ENCODE measurements at regions not wholly inside any gene's neighbourhood (a gene's known extent, or its start where the extent isn't known, plus 50 kb on each side); places are given as distances from the start of the nearest gene placed in this dataset.
A peak's percentile ranks its signal among the peaks of the same experiment; 100 is the strongest.

GRCh38 chr6:22227824-22228610, 68.8 kb downstream of the PRL start:
- Histone ChIP-seq H3K4me3 (replicated peaks in 1 of 3; ENCODE audit: insufficient read depth in 1 of 3, low read depth in 1 of 3, low read length in 3 of 3) (no peak overlapping the region), H3K27me3 (ENCODE audit: control insufficient read depth in 2 of 2, insufficient read depth in 2 of 2, low read length in 2 of 2) (peaks cover 0 to 2% of the 10 kb centered on the region in 2 experiments), H3K9ac (replicated peaks; ENCODE audit: extremely low read depth, insufficient read depth, low read length) (no peak overlapping the region), H3K9me1 (replicated peaks; ENCODE audit: control insufficient read depth, extremely low read depth, insufficient read depth, low read length) (no peaks in the 10 kb centered on the region), H4K20me1 (replicated peaks; ENCODE audit: control insufficient read depth, extremely low read depth, insufficient read depth, low read length) (no peaks in the 10 kb centered on the region), H3K36me3 (ENCODE audit: control insufficient read depth in 2 of 2, extremely low read depth in 1 of 2, insufficient read depth in 2 of 2, low read length in 2 of 2) (no peaks in the 10 kb centered on the region), H3K27ac (ENCODE audit: insufficient read depth, low read depth, low read length) (no peak overlapping the region), H3K79me2 (ENCODE audit: control insufficient read depth, insufficient read depth, low read length) (no peaks in the 10 kb centered on the region), H3K4me1 (ENCODE audit: control insufficient read depth, extremely low read depth, insufficient read depth, low read length) (peaks cover 7% of the 10 kb centered on the region), H3K9me3 (replicated peaks; ENCODE audit: control insufficient read depth, insufficient read depth, low read length) (no peaks in the 10 kb centered on the region), H2AFZ (ENCODE audit: low read depth, low read length) (no peak overlapping the region), H3K4me2 (ENCODE audit: insufficient read depth, low read length) (no peak overlapping the region)
- intact Hi-C loops (cut with micrococcal nuclease) (loop anchor here (1.0 to 10.0 kb wide), 3 partner anchors 217 to 600 kb away; no protein-coding TSS in a partner anchor), dilution Hi-C loops (cut with MboI; ENCODE audit: extremely low pct_ligation_motif_present, low sequenced_read_pairs) (no loop called here)
- POLR2A ChIA-PET, result no interaction called here
- BruUV-seq (replicated peaks), result no TSS peak
- peak; percentile 50 for FAIRE-seq
- CTCF ChIA-PET, result no interaction called here
- TF ChIP-seq FOS (IDR thresholded peaks at IDR 0.05; ENCODE audit: borderline replicate concordance, insufficient read depth, low read length) (no peak), POLR2AphosphoS5 (IDR thresholded peaks at IDR 0.05; ENCODE audit: insufficient read depth, low read depth, low read length) (no peak), MAX (IDR thresholded peaks at IDR 0.05; ENCODE audit: insufficient read depth, insufficient read length) (no peak), MYC (IDR thresholded peaks at IDR 0.05; ENCODE audit: low read depth, low read length) (no peak), JUN (IDR thresholded peaks at IDR 0.05; ENCODE audit: borderline replicate concordance, insufficient read depth, insufficient read length, low read depth) (no peak), EZH2 (IDR thresholded peaks at IDR 0.05; ENCODE audit: borderline replicate concordance, low read depth, low read length, severe bottlenecking) (no peak), POLR2A (IDR thresholded peaks at IDR 0.05; ENCODE audit: low read depth, low read length) (no peak), GATA2 (IDR thresholded peaks at IDR 0.05; ENCODE audit: insufficient read depth, insufficient read length, low read depth, low read length) (no peak)
- TF ChIP-seq, protein P1, sequence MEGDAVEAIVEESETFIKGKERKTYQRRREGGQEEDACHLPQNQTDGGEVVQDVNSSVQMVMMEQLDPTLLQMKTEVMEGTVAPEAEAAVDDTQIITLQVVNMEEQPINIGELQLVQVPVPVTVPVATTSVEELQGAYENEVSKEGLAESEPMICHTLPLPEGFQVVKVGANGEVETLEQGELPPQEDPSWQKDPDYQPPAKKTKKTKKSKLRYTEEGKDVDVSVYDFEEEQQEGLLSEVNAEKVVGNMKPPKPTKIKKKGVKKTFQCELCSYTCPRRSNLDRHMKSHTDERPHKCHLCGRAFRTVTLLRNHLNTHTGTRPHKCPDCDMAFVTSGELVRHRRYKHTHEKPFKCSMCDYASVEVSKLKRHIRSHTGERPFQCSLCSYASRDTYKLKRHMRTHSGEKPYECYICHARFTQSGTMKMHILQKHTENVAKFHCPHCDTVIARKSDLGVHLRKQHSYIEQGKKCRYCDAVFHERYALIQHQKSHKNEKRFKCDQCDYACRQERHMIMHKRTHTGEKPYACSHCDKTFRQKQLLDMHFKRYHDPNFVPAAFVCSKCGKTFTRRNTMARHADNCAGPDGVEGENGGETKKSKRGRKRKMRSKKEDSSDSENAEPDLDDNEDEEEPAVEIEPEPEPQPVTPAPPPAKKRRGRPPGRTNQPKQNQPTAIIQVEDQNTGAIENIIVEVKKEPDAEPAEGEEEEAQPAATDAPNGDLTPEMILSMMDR (IDR thresholded peaks at IDR 0.05; ENCODE audit: extremely low read depth in 1 of 2, insufficient read depth in 1 of 2, low read depth in 1 of 2, low read length in 2 of 2), result no peak
- peak; percentile 84 for DNase-seq (ENCODE audit: low read depth, low spot score)

All from endothelial cell of umbilical vein (primary cell).